Kidney (tissue), 13 donors: ENCODE measurements at regions not wholly inside any gene's neighbourhood (a gene's known extent, or its start where the extent isn't known, plus 50 kb on each side); places are given as distances from the start of the nearest gene placed in this dataset.
"Not testable (repeated sequence)": the region's sequence is repeated elsewhere in the genome, so short reads cannot be mapped to it uniquely, and the experiment has no call there.

Experiments
- DNase-seq, 5 donors: peaks; one replicate each; pipeline ENCODE4 v3.0.0-alpha.2; 2013 to 2020
- FAIRE-seq: peaks from 2 replicates; lab custom pipeline; 2012; peaks lifted over from hg19 to GRCh38; lab: Jason Lieb, UNC
- H3K27ac ChIP-seq, 2 donors: one replicate each; pipeline ENCODE4 v1.7.0; 2013; ENCODE audit warnings: low read depth in 2 of 2, low read length in 2 of 2, inconsistent platforms in 1 of 2
- H3K27me3 ChIP-seq: one replicate; pipeline ENCODE4 v1.7.1; 2013; ENCODE audit warnings: low read length, inconsistent platforms; ENCODE audit not compliant: control insufficient read depth, insufficient read depth
- H3K36me3 ChIP-seq, 3 donors: one replicate each; pipeline versions ENCODE4 v1.7.0 to v1.7.1; 2013; ENCODE audit warnings: low read length in 3 of 3, control low read depth in 1 of 3, inconsistent platforms in 1 of 3; ENCODE audit not compliant: insufficient read depth in 3 of 3, control insufficient read depth in 2 of 3
- H3K4me1 ChIP-seq, 3 donors: one replicate each; pipeline versions ENCODE4 v1.7.0 to v1.7.1; 2013; ENCODE audit warnings: low read length in 3 of 3, inconsistent platforms in 1 of 3, low read depth in 1 of 3; ENCODE audit not compliant: control insufficient read depth in 2 of 3, insufficient read depth in 2 of 3
- H3K4me3 ChIP-seq, 3 donors: one replicate each; pipeline versions ENCODE4 v1.7.0 to v1.8.1; 2013; ENCODE audit warnings: low read length in 3 of 3, control low read depth in 1 of 3, inconsistent platforms in 1 of 3
- H3K9ac ChIP-seq, 3 donors: one replicate each; pipeline versions ENCODE4 v1.7.0 to v1.7.1; 2013; ENCODE audit warnings: low read length in 3 of 3, control low read depth in 1 of 3, inconsistent platforms in 1 of 3
- H3K9me3 ChIP-seq, 3 donors: one replicate each; pipeline versions ENCODE4 v1.7.0 to v1.7.1; 2013; ENCODE audit warnings: low read length in 3 of 3, control low read depth in 1 of 3, inconsistent platforms in 1 of 3; ENCODE audit not compliant: control insufficient read depth in 2 of 3, insufficient read depth in 1 of 3
- intact Hi-C: fragments of 100-400 bp; cut with DNase I; formaldehyde crosslinking; loops from one replicate; pipeline ENCODE4 v1.11.1; 2022
- TF ChIP-seq, protein P1 (sequence below): IDR thresholded peaks from 3 replicates; pipeline ENCODE4 v1.5.1; 2012; ENCODE audit warnings: mild to moderate bottlenecking, moderate library complexity, borderline replicate concordance; ENCODE audit not compliant: insufficient read depth; ENCODE audit errors: extremely low read depth
- donor health status: control.
- donor health status: control.
- donor health status: control.
- donor health status: control.
- donor health status: control.
- donor health status: DM: yes; HTN: yes; CAD: no.
- donor health status: Normal renal cell carcinoma (clear cell type).

DNA sequence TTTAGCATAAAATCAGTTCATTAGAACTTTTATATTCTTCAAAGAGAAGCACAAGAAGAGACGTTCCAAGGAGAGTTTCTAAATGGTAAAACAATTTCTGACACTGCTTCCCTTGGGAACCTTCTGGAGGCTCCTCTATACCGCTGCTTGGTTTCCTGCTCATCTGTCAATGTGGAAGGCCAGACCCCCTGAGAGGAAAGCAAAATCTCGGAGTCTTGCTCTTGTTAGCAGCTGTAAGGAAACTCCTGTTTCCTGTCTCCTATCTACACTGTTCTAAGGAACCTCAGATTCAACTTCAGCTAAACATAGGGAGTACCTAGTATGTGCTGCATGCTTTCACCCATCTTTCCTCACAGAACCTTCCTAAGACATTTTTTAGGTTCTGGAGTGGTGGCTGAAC, 322.2 kb downstream of the BMPER start:
- no peaks in the 10 kb centered on the region for H3K9me3 ChIP-seq
- no peaks in the 10 kb centered on the region for H3K4me1 ChIP-seq
- DNase-seq (peak in 1 of 5 donors; percentile 36), FAIRE-seq (no peak)
- H3K4me3 ChIP-seq: no peak overlapping the region
- no peak overlapping the region for H3K27ac ChIP-seq
- TF ChIP-seq, protein P1, sequence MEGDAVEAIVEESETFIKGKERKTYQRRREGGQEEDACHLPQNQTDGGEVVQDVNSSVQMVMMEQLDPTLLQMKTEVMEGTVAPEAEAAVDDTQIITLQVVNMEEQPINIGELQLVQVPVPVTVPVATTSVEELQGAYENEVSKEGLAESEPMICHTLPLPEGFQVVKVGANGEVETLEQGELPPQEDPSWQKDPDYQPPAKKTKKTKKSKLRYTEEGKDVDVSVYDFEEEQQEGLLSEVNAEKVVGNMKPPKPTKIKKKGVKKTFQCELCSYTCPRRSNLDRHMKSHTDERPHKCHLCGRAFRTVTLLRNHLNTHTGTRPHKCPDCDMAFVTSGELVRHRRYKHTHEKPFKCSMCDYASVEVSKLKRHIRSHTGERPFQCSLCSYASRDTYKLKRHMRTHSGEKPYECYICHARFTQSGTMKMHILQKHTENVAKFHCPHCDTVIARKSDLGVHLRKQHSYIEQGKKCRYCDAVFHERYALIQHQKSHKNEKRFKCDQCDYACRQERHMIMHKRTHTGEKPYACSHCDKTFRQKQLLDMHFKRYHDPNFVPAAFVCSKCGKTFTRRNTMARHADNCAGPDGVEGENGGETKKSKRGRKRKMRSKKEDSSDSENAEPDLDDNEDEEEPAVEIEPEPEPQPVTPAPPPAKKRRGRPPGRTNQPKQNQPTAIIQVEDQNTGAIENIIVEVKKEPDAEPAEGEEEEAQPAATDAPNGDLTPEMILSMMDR: no peak
- intact Hi-C loops: no loop called here
- H3K9ac ChIP-seq: no peak overlapping the region
- H3K36me3 ChIP-seq: no peaks in the 10 kb centered on the region
- no peaks in the 10 kb centered on the region for H3K27me3 ChIP-seq

DNA sequence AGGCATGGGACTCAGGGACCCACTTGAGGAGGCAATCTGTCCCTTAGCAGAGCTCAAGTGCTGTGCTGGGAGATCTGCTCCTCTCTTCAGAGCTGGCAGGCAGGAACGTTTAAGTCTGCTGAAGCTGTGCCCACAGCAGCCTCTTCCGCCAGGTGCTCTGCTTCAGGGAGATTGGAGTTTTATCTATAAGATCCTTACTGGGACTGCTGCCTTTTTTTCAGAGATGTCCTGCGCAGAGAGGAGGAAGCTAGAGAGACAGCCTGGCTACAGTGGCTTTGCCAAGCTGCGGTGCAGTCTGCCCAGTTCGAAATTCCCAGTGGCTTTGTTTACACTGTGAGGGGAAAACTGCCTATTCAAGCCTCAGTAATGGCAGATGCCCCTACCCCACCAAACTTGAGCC, 329.8 kb downstream of the BMPER start:
- H3K4me3 ChIP-seq, intact Hi-C loops, H3K27ac ChIP-seq, H3K9ac ChIP-seq, H3K4me1 ChIP-seq, H3K27me3 ChIP-seq, DNase-seq, FAIRE-seq, H3K36me3 ChIP-seq, H3K9me3 ChIP-seq: not testable (repeated sequence)

DNA sequence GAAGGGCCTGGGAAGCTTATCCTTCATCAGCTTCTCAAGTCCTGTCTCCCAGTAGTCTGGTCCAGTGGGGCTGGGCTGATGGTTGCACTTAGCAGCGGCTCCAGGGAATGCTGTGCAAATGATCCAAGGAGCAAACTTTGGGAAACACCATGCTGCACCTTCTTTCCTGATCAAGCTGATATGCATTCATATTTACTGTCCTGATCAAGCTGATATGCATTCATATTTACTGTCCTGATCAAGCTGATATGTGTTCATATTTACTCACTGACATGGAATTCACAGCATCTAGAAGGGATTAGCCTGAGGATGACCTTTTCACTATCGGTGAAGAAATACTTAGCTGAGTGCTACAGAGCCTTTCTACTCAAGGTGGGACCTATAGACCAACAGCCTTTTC, 330.7 kb downstream of the BMPER start:
- no peaks in the 10 kb centered on the region for H3K4me1 ChIP-seq
- H3K9ac ChIP-seq: no peak overlapping the region
- intact Hi-C loops: no loop called here
- no peaks in the 10 kb centered on the region for H3K36me3 ChIP-seq
- no peaks in the 10 kb centered on the region for H3K9me3 ChIP-seq
- H3K27me3 ChIP-seq: no peaks in the 10 kb centered on the region
- FAIRE-seq: no peak
- no peak overlapping the region for H3K4me3 ChIP-seq
- no peak overlapping the region for H3K27ac ChIP-seq
- no peak for DNase-seq
- TF ChIP-seq, protein P1: no peak

DNA sequence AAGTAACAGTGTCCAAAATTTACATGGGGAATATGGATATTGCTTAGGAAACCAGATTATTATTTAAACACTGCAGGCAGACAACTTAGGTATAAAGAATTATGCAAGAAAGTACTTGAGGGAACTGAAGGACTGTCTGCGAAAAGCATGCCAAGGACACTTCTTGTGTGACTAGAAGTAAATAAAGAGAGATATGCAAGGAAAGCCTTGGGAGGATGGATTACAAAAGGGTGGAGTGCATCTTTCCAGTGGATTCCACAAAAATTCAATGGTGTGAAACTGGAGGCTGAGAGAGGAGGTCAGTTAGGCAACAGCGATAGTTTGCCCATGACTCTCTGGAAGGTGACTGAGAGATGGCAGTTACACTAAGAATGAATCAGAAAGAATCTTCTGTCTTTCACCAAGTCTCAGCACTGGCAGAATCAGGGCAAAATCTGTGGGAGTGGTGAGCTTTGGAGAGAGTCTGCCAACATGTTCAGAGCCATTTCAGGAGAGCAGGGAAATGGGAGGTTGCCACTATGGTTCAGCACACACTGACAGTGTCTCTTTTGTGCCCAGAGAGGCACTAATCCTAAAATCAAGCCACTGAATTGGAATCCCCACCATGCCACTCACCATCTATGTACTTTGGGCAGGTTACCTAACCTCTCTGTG, 331.6 kb downstream of the BMPER start:
- FAIRE-seq: no peak

More for the DNA sequence above, 331.6 kb downstream of the BMPER start:
- H3K4me1 ChIP-seq: no peaks in the 10 kb centered on the region
- intact Hi-C loops: no loop called here
- H3K9me3 ChIP-seq: no peaks in the 10 kb centered on the region
- TF ChIP-seq, protein P1: no peak
- H3K27me3 ChIP-seq: no peaks in the 10 kb centered on the region
- H3K27ac ChIP-seq: no peak overlapping the region
- H3K4me3 ChIP-seq: no peak overlapping the region
- no peak overlapping the region for H3K9ac ChIP-seq
- DNase-seq: no peak
- H3K36me3 ChIP-seq: no peaks in the 10 kb centered on the region
